WTC11 (cell line): ENCODE measurements at regions not wholly inside any gene's neighbourhood (a gene's known extent, or its start where the extent isn't known, plus 50 kb on each side); places are given as distances from the start of the nearest gene placed in this dataset.

ENCODE experiments used
- ATAC-seq: fragments of 200-7000 bp; cut with Tn5 transposase; 2 replicates; pipeline ENCODE4 v1.10.0; 2021; ENCODE audit warnings: mild to moderate bottlenecking, moderate library complexity
- CTCF ChIA-PET: fragments of 300-600 bp; sonication (Branson Sonifier 250); formaldehyde crosslinking; loops from one replicate; lab custom pipeline; 2021; ENCODE audit warnings: antibody characterized with exemption; lab: Charles Lee
- POLR2A ChIA-PET: fragments of 350-600 bp; sonication (Branson Sonifier 250); formaldehyde crosslinking; loops from one replicate; lab custom pipeline; 2021; ENCODE audit warnings: antibody characterized with exemption; lab: Charles Lee
- DNase-seq: peaks from one replicate; pipeline ENCODE4 v3.0.0; 2021; ENCODE audit warnings: low spot score
- H3K27ac Mint-ChIP-seq: 2 replicates; pipeline ENCODE4 v1.8.0; 2021; ENCODE audit warnings: mixed read lengths
- H3K27me3 Mint-ChIP-seq: 2 replicates; pipeline ENCODE4 v1.8.0; 2021; ENCODE audit warnings: low read depth, mild to moderate bottlenecking, moderate library complexity, mixed read lengths
- H3K36me3 Mint-ChIP-seq: 2 replicates; pipeline ENCODE4 v1.8.0; 2021; ENCODE audit warnings: mixed read lengths
- H3K4me1 Mint-ChIP-seq: 2 replicates; pipeline ENCODE4 v1.8.0; 2022; ENCODE audit warnings: mixed read lengths
- H3K4me3 Mint-ChIP-seq: 2 replicates; pipeline ENCODE4 v1.8.0; 2021; ENCODE audit warnings: mild to moderate bottlenecking, moderate library complexity, mixed read lengths
- H3K9me3 Mint-ChIP-seq: 2 replicates; pipeline ENCODE4 v1.8.0; 2021; ENCODE audit warnings: mixed read lengths
- ATF3 ChIP-seq: sonication (generic); formaldehyde crosslinking; conservative IDR thresholded peaks from 2 replicates; pipeline ENCODE4 v1.8.1; 2022; ENCODE audit warnings: mild to moderate bottlenecking, missing genetic modification reagents
- GABPB1 ChIP-seq: sonication (generic); formaldehyde crosslinking; IDR thresholded peaks from 2 replicates; pipeline ENCODE4 v1.8.1; 2023; ENCODE audit warnings: mild to moderate bottlenecking, missing genetic modification reagents
- GTF2I ChIP-seq: fragments of 250-450 bp; sonication (Bioruptor Pico); conservative IDR thresholded peaks from 2 replicates; pipeline ENCODE4 v1.4.0; 2021; ENCODE audit warnings: mild to moderate bottlenecking
- MAX ChIP-seq: sonication (generic); formaldehyde crosslinking; IDR thresholded peaks from 2 replicates; pipeline ENCODE4 v1.8.0; 2022; ENCODE audit warnings: mild to moderate bottlenecking, missing genetic modification reagents
- NFYB ChIP-seq: sonication (generic); formaldehyde crosslinking; conservative IDR thresholded peaks from 2 replicates; pipeline ENCODE4 v1.8.0; 2022; ENCODE audit warnings: low read depth, missing genetic modification reagents
- TCF7 ChIP-seq: sonication (generic); formaldehyde crosslinking; IDR thresholded peaks from 2 replicates; pipeline ENCODE4 v1.8.0; 2022; ENCODE audit warnings: mild to moderate bottlenecking, low read depth, missing genetic modification reagents, moderate library complexity
- TEAD1 ChIP-seq: sonication (generic); formaldehyde crosslinking; IDR thresholded peaks from 2 replicates; pipeline ENCODE4 v1.8.0; 2022; ENCODE audit warnings: mild to moderate bottlenecking, missing genetic modification reagents
- USF1 ChIP-seq: sonication (generic); formaldehyde crosslinking; IDR thresholded peaks from 2 replicates; pipeline ENCODE4 v1.8.0; 2022; ENCODE audit warnings: mild to moderate bottlenecking, missing genetic modification reagents
- ZBTB43 ChIP-seq: sonication (generic); formaldehyde crosslinking; IDR thresholded peaks from 2 replicates; pipeline ENCODE4 v1.8.1; 2023; ENCODE audit warnings: mild to moderate bottlenecking, missing genetic modification reagents
- ZMAT4 ChIP-seq: fragments of 250-450 bp; sonication (Bioruptor Pico); IDR thresholded peaks from 2 replicates; pipeline ENCODE4 v1.9.0; 2021; ENCODE audit warnings: mild to moderate bottlenecking
- ZNF138 ChIP-seq: sonication (generic); formaldehyde crosslinking; conservative IDR thresholded peaks from 2 replicates; pipeline ENCODE4 v1.8.1; 2022; ENCODE audit warnings: mild to moderate bottlenecking, moderate library complexity, missing genetic modification reagents
- ZNF416 ChIP-seq: fragments of 250-450 bp; sonication (Bioruptor Pico); IDR thresholded peaks from 2 replicates; pipeline ENCODE4 v1.9.0; 2021; ENCODE audit warnings: mild to moderate bottlenecking, inconsistent platforms
- ZNF425 ChIP-seq: fragments of 250-450 bp; sonication (Bioruptor Pico); conservative IDR thresholded peaks from 2 replicates; pipeline ENCODE4 v1.9.0; 2021; ENCODE audit warnings: mild to moderate bottlenecking
- ZNF512 ChIP-seq: sonication (generic); formaldehyde crosslinking; IDR thresholded peaks from 2 replicates; pipeline ENCODE4 v1.8.1; 2022; ENCODE audit warnings: missing genetic modification reagents, borderline replicate concordance
- ZSCAN18 ChIP-seq: fragments of 250-450 bp; sonication (Bioruptor Pico); IDR thresholded peaks from 2 replicates; pipeline ENCODE4 v2.1.2; 2022; ENCODE audit warnings: mild to moderate bottlenecking, moderate library complexity

GRCh38 chr18:55849391-55849790, 261.4 kb upstream of the TCF4 start:
- POLR2A ChIA-PET: no interaction called here
- 0 out of 2 replicates have a peak, but pooled peaks cover under 1% of the 10 kb centered on the region for H3K36me3 Mint-ChIP-seq
- H3K4me1 Mint-ChIP-seq: peaks cover 10% of the 10 kb centered on the region
- ATAC-seq (no peak), DNase-seq (no peak)
- H3K27ac Mint-ChIP-seq: no peak overlapping the region
- CTCF ChIA-PET: no interaction called here
- TF ChIP-seq ZNF512 (CRISPR knock-in tag) (no peak), NFYB (CRISPR knock-in tag) (no peak), ZMAT4 (CRISPR knock-in tag) (no peak), GTF2I (no peak), GABPB1 (CRISPR knock-in tag) (no peak), ZSCAN18 (CRISPR knock-in tag) (no peak), TEAD1 (CRISPR knock-in tag) (no peak), ZNF138 (CRISPR knock-in tag) (no peak), USF1 (CRISPR knock-in tag) (no peak), MAX (CRISPR knock-in tag) (no peak), TCF7 (CRISPR knock-in tag) (no peak), ZBTB43 (CRISPR knock-in tag) (no peak)
- H3K27me3 Mint-ChIP-seq: no peaks in the 10 kb centered on the region
- H3K4me3 Mint-ChIP-seq: no peak overlapping the region
- peaks cover 4% of the 10 kb centered on the region for H3K9me3 Mint-ChIP-seq

GRCh38 chr18:55847960-55848359, 260.0 kb upstream of the TCF4 start:
- H3K9me3 Mint-ChIP-seq: no peaks in the 10 kb centered on the region
- no peaks in the 10 kb centered on the region for H3K36me3 Mint-ChIP-seq
- no peak for ATAC-seq
- H3K27ac Mint-ChIP-seq: no peak overlapping the region
- DNase-seq: no peak
- H3K4me1 Mint-ChIP-seq: peaks cover 13% of the 10 kb centered on the region
- POLR2A ChIA-PET: no interaction called here
- H3K27me3 Mint-ChIP-seq: no peaks in the 10 kb centered on the region
- H3K4me3 Mint-ChIP-seq: no peak overlapping the region
- no peak for TF ChIP-seq ZNF416 (CRISPR knock-in tag)
- TF ChIP-seq ATF3 (CRISPR knock-in tag): no peak
- TF ChIP-seq ZNF425 (CRISPR knock-in tag): no peak
- CTCF ChIA-PET: no interaction called here
